Keratinocyte (primary cell): ENCODE measurements at regions not wholly inside any gene's neighbourhood (a gene's known extent, or its start where the extent isn't known, plus 50 kb on each side); places are given as distances from the start of the nearest gene placed in this dataset.

Source experiments
- DNase-seq: peaks from one replicate; pipeline ENCODE4 v3.0.0-alpha.2; 2011; ENCODE audit warnings: low read depth, missing footprints, low spot score
- FAIRE-seq: peaks from 2 replicates; lab custom pipeline; 2011; peaks lifted over from hg19 to GRCh38; lab: Jason Lieb, UNC
- H2AFZ ChIP-seq: 2 replicates; pipeline ENCODE4 v1.6.0; 2012; ENCODE audit warnings: low read length, control low read depth, inconsistent platforms; ENCODE audit not compliant: control insufficient read depth
- H3K27ac ChIP-seq: 2 replicates; pipeline ENCODE4 v1.5.1; 2011; ENCODE audit warnings: low read length; ENCODE audit not compliant: control insufficient read depth, insufficient read depth
- H3K27me3 ChIP-seq: 3 replicates; pipeline ENCODE4 v1.6.0; 2011; ENCODE audit warnings: low read length; ENCODE audit not compliant: control insufficient read depth, insufficient read depth; ENCODE audit errors: extremely low read depth
- H3K36me3 ChIP-seq, 2 experiments: 2 replicates in 1 of 2; 3 replicates in 1 of 2; pipeline ENCODE4 v1.5.1; 2011; ENCODE audit warnings: low read length in 2 of 2, mild to moderate bottlenecking in 1 of 2; ENCODE audit not compliant: control insufficient read depth in 2 of 2, insufficient read depth in 2 of 2; ENCODE audit errors: extremely low read depth in 1 of 2
- H3K4me1 ChIP-seq: 3 replicates; pipeline ENCODE4 v1.5.1; 2011; ENCODE audit warnings: low read length; ENCODE audit not compliant: control insufficient read depth, insufficient read depth; ENCODE audit errors: extremely low read depth
- H3K4me2 ChIP-seq: 3 replicates; pipeline ENCODE4 v1.6.0; 2011; ENCODE audit warnings: low read depth, low read length; ENCODE audit not compliant: control insufficient read depth, insufficient read depth; ENCODE audit errors: extremely low read depth
- H3K4me3 ChIP-seq, 3 experiments: fragments of 200-600 bp in 1 of 3; sonication (generic) in 1 of 3; 2 replicates in 2 of 3; 3 replicates in 1 of 3; pipeline ENCODE4 v1.5.1; 2011 to 2016; ENCODE audit warnings: low read length in 3 of 3, mild to moderate bottlenecking in 3 of 3, control low read depth in 2 of 3, inconsistent platforms in 1 of 3, low read depth in 1 of 3, mixed read lengths in 1 of 3, mixed run types in 1 of 3, moderate library complexity in 1 of 3; ENCODE audit not compliant: control insufficient read depth in 2 of 3, insufficient read depth in 2 of 3; ENCODE audit errors: extremely low read depth in 1 of 3
- H3K79me2 ChIP-seq: 2 replicates; pipeline ENCODE4 v1.6.0; 2012; ENCODE audit warnings: low read length; ENCODE audit not compliant: control insufficient read depth, insufficient read depth
- H3K9ac ChIP-seq: 3 replicates; pipeline ENCODE4 v1.6.0; 2011; ENCODE audit warnings: low read length; ENCODE audit not compliant: control insufficient read depth, insufficient read depth; ENCODE audit errors: extremely low read depth
- H3K9me1 ChIP-seq: 3 replicates; pipeline ENCODE4 v1.6.0; 2011; ENCODE audit warnings: low read length; ENCODE audit not compliant: control insufficient read depth, insufficient read depth; ENCODE audit errors: extremely low read depth
- H3K9me3 ChIP-seq: 2 replicates; pipeline ENCODE4 v1.5.1; 2012; ENCODE audit warnings: low read depth, low read length; ENCODE audit not compliant: control insufficient read depth
- H4K20me1 ChIP-seq: 3 replicates; pipeline ENCODE4 v1.6.0; 2011; ENCODE audit warnings: low read length; ENCODE audit not compliant: control insufficient read depth, insufficient read depth; ENCODE audit errors: extremely low read depth
- EZH2 ChIP-seq: IDR thresholded peaks from one replicate; pipeline ENCODE4 v1.6.1; 2012; ENCODE audit warnings: inconsistent platforms, mild to moderate bottlenecking, low read length, moderate library complexity
- dilution Hi-C: fragments of 300-500 bp; cut with MboI; formaldehyde crosslinking; loops from one replicate; pipeline ENCODE4 v1.7.0; 2020; ENCODE audit warnings: low sequenced_read_pairs; ENCODE audit not compliant: extremely low pct_ligation_motif_present
- TF ChIP-seq, protein P1 (sequence below), 3 experiments: IDR thresholded peaks in 1 of 3; conservative IDR thresholded peaks in 1 of 3; optimal IDR thresholded peaks in 1 of 3; 2 replicates in 2 of 3; 3 replicates in 1 of 3; pipeline versions ENCODE3 to v1.5.1; 2011; ENCODE audit warnings: low read length in 3 of 3, mild to moderate bottlenecking in 3 of 3, moderate library complexity in 2 of 3, control low read depth in 1 of 3, inconsistent platforms in 1 of 3; ENCODE audit not compliant: insufficient read depth in 2 of 3; ENCODE audit errors: extremely low read depth in 1 of 3

DNA sequence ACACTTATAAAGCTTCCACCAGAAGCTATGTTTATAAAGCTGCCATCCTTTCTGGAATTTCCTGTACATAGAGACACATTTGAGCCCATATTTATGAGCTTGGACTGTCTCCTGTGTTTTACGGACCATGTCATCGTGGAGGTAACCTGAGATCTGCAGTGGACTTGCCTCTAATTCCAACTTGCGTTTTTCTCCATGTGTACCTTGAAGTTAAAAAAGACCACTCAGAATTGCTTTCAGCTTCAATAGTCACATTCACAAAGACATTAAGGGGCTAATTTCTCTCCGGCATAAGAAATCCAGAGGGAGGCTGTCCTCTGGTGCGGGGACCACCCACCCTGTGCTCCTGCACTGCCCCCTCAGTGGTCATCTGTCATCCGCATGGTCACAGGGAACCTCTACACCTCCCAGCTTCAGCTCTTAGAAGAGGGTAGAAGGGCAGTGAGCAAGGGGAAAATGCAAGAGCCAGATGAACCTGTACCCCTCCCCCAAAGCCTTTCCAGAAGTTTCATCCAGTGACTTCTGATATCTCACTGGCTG is 521.4 kb upstream of the CAMK1G start:
- Histone ChIP-seq H3K9ac (no peak overlapping the region), H3K4me3 (no peak overlapping the region), H3K4me1 (peaks cover 9% of the 10 kb centered on the region), H3K27me3 (no peaks in the 10 kb centered on the region), H4K20me1 (no peaks in the 10 kb centered on the region), H3K27ac (no peak overlapping the region), H3K9me3 (no peaks in the 10 kb centered on the region), H3K4me2 (no peak overlapping the region), H2AFZ (no peak overlapping the region), H3K36me3 (no peaks in the 10 kb centered on the region), H3K79me2 (no peaks in the 10 kb centered on the region), H3K9me1 (no peaks in the 10 kb centered on the region)
- DNase-seq (no peak), FAIRE-seq (no peak)
- dilution Hi-C loops = no loop called here
- TF ChIP-seq, protein P1, sequence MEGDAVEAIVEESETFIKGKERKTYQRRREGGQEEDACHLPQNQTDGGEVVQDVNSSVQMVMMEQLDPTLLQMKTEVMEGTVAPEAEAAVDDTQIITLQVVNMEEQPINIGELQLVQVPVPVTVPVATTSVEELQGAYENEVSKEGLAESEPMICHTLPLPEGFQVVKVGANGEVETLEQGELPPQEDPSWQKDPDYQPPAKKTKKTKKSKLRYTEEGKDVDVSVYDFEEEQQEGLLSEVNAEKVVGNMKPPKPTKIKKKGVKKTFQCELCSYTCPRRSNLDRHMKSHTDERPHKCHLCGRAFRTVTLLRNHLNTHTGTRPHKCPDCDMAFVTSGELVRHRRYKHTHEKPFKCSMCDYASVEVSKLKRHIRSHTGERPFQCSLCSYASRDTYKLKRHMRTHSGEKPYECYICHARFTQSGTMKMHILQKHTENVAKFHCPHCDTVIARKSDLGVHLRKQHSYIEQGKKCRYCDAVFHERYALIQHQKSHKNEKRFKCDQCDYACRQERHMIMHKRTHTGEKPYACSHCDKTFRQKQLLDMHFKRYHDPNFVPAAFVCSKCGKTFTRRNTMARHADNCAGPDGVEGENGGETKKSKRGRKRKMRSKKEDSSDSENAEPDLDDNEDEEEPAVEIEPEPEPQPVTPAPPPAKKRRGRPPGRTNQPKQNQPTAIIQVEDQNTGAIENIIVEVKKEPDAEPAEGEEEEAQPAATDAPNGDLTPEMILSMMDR (optimal IDR thresholded peaks at IDR 0.05 in 1 of 3, IDR thresholded peaks at IDR 0.05 in 1 of 3, conservative IDR thresholded peaks at IDR 0.05 in 1 of 3; ENCODE audit: extremely low read depth in 1 of 3, insufficient read depth in 2 of 3, low read length in 3 of 3) = no peak
- TF ChIP-seq EZH2 = no peak

- no peaks in the 10 kb centered on the region for H4K20me1 ChIP-seq
- dilution Hi-C loops = no loop called here
- no peak overlapping the region for H3K9ac ChIP-seq
- no peak for FAIRE-seq
- H3K36me3 ChIP-seq = no peaks in the 10 kb centered on the region
- H3K27me3 ChIP-seq = no peaks in the 10 kb centered on the region
- H3K4me3 ChIP-seq = no peak overlapping the region
- H3K27ac ChIP-seq = no peak overlapping the region
- H3K9me3 ChIP-seq = no peaks in the 10 kb centered on the region
- H3K79me2 ChIP-seq = no peaks in the 10 kb centered on the region
- no peak overlapping the region for H3K4me2 ChIP-seq
- TF ChIP-seq, protein P1 (optimal IDR thresholded peaks at IDR 0.05 in 1 of 3, IDR thresholded peaks at IDR 0.05 in 1 of 3, conservative IDR thresholded peaks at IDR 0.05 in 1 of 3; ENCODE audit: extremely low read depth in 1 of 3, insufficient read depth in 2 of 3, low read length in 3 of 3) = no peak
- no peak for TF ChIP-seq EZH2
- peaks cover 9% of the 10 kb centered on the region for H3K4me1 ChIP-seq
- H3K9me1 ChIP-seq = no peaks in the 10 kb centered on the region
- no peak overlapping the region for H2AFZ ChIP-seq
- no peak for DNase-seq
Observed at GRCh38 chr1:209062863-209063262, 520.7 kb upstream of the CAMK1G start.
